Tibial nerve (tissue), 4 donors: ENCODE measurements at regions not wholly inside any gene's neighbourhood (a gene's known extent, or its start where the extent isn't known, plus 50 kb on each side); places are given as distances from the start of the nearest gene placed in this dataset.

Experiments used
- DNase-seq, 2 donors: peaks; one replicate each; pipeline ENCODE4 v3.0.0-alpha.2; 2019; ENCODE audit warnings: low spot score in 2 of 2
- H3K27ac ChIP-seq, 4 donors: fragments of 200-600 bp; sonication (generic) in 3 of 4; one replicate each; pipeline ENCODE4 v1.5.1; 2017 to 2019; ENCODE audit warnings: mild to moderate bottlenecking in 1 of 4
- H3K27me3 ChIP-seq, 2 donors: fragments of 200-600 bp; sonication (generic) in 1 of 2; one replicate each; pipeline versions ENCODE4 v1.5.1 to v1.6.0; 2017 to 2019
- H3K36me3 ChIP-seq, 3 donors: fragments of 200-600 bp; sonication (generic); one replicate each; pipeline ENCODE4 v1.5.1; 2018 to 2019
- H3K4me1 ChIP-seq, 4 donors: fragments of 200-600 bp; sonication (generic) in 3 of 4; one replicate each; pipeline ENCODE4 v1.5.1; 2017 to 2019
- H3K4me3 ChIP-seq, 4 donors: fragments of 200-600 bp; sonication (generic) in 3 of 4; one replicate each; pipeline ENCODE4 v1.5.1; 2017 to 2019; ENCODE audit warnings: mild to moderate bottlenecking in 1 of 4, moderate library complexity in 1 of 4
- H3K9me3 ChIP-seq, 4 donors: fragments of 200-600 bp; sonication (generic) in 3 of 4; one replicate each; pipeline ENCODE4 v1.5.1; 2017 to 2019
- EP300 ChIP-seq, 2 donors: sonication (generic); formaldehyde crosslinking; IDR thresholded peaks; one replicate each; pipeline ENCODE4 v1.6.1; 2017; ENCODE audit warnings: antibody characterized with exemption in 2 of 2, mild to moderate bottlenecking in 1 of 2
- POLR2A ChIP-seq, 2 donors: fragments of 450-650 bp; IDR thresholded peaks; one replicate each; pipeline ENCODE4 v1.6.1; 2017; ENCODE audit warnings: antibody characterized with exemption in 2 of 2, mild to moderate bottlenecking in 2 of 2, moderate library complexity in 2 of 2
- WGBS, 2 donors: methylation state at CpG; one replicate each; pipeline ENCODE4 v1.1.5; 2018; 5-methylcytosine and 5-hydroxymethylcytosine counted together
- TF ChIP-seq, protein P1 (sequence below), 5 experiments: fragments of 200-600 bp in 3 of 5; fragments of 450-650 bp in 2 of 5; sonication (generic) in 3 of 5; IDR thresholded peaks; one replicate each; pipeline ENCODE4 v1.5.1; 2016 to 2019; ENCODE audit warnings: antibody characterized with exemption in 5 of 5, mild to moderate bottlenecking in 3 of 5, moderate library complexity in 2 of 5

DNA sequence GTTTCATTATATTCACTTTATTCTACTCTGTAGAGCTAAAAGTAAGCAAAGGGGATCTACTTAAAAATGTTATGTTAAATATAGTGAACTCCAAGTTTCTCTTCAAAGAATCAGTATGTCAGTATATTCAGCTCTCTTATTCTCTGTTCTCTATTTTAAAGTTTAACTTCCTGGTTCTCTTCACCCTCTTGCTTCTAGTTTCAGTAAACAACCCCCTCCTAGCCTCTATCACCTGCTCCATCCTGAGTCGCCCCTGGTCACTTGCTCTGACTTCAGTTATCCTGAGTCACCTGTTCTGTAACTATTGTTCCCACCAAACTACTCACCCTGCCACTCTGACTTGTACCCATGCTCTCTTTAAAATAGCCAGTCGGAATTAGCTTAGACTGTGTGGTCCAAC, 180.9 kb upstream of the AADAT start:
- no peaks in the 10 kb centered on the region for H3K4me1 ChIP-seq
- no peaks in the 10 kb centered on the region for H3K27me3 ChIP-seq
- WGBS, 2 donors: 78 to 90% methylated on average over 2 of the region's 2 CpGs
- H3K27ac ChIP-seq: no peak overlapping the region
- no peak overlapping the region for H3K4me3 ChIP-seq
- peaks cover 0 to 2% (median 0%) of the 10 kb centered on the region in 4 donors for H3K9me3 ChIP-seq
- DNase-seq: no peak
- no peaks in the 10 kb centered on the region for H3K36me3 ChIP-seq
- TF ChIP-seq, protein P1, sequence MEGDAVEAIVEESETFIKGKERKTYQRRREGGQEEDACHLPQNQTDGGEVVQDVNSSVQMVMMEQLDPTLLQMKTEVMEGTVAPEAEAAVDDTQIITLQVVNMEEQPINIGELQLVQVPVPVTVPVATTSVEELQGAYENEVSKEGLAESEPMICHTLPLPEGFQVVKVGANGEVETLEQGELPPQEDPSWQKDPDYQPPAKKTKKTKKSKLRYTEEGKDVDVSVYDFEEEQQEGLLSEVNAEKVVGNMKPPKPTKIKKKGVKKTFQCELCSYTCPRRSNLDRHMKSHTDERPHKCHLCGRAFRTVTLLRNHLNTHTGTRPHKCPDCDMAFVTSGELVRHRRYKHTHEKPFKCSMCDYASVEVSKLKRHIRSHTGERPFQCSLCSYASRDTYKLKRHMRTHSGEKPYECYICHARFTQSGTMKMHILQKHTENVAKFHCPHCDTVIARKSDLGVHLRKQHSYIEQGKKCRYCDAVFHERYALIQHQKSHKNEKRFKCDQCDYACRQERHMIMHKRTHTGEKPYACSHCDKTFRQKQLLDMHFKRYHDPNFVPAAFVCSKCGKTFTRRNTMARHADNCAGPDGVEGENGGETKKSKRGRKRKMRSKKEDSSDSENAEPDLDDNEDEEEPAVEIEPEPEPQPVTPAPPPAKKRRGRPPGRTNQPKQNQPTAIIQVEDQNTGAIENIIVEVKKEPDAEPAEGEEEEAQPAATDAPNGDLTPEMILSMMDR (IDR thresholded peaks at IDR 0.05): no peak
- TF ChIP-seq POLR2A (IDR thresholded peaks at IDR 0.05) (no peak), EP300 (IDR thresholded peaks at IDR 0.05) (no peak)

GRCh38 chr4:170269950-170270349, 180.2 kb upstream of the AADAT start:
- H3K27ac ChIP-seq: no peak overlapping the region
- TF ChIP-seq, protein P1 (IDR thresholded peaks at IDR 0.05): no peak
- no peak for TF ChIP-seq EP300 (IDR thresholded peaks at IDR 0.05)
- no peak for TF ChIP-seq POLR2A (IDR thresholded peaks at IDR 0.05)
- no peaks in the 10 kb centered on the region for H3K4me1 ChIP-seq
- H3K27me3 ChIP-seq: no peaks in the 10 kb centered on the region
- WGBS, 2 donors: 93 to 95% methylated on average over 2 of the region's 2 CpGs
- H3K4me3 ChIP-seq: no peak overlapping the region
- H3K36me3 ChIP-seq: no peaks in the 10 kb centered on the region
- no peak for DNase-seq
- H3K9me3 ChIP-seq: peaks cover 0 to 2% (median 0%) of the 10 kb centered on the region in 4 donors

DNA sequence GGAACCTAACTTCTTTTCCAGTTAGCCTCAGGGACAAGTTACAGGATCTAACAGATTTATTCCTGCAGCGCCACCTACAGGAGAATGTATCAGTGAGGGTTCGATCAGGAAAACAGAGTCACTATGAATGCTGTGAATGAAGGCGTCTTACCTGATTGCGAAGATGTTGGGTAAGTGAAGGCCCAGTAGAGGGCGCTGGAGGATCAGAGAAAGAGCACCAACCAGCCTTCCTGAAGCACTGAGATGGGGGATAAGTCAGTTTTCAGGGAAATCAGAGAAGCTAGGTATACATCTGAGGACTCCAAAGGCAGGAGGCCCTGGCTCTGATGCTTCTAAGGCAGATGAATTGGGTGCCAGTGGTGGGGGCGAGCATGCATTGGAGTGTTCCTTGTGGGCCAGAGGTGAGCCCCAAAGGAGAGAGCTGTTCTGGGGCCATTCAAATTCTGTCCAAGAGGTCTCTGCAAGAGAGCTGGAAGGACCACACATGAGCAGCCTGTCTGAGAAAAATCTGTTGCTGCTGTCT, 169.9 kb upstream of the AADAT start:
- Histone ChIP-seq H3K27me3 (no peaks in the 10 kb centered on the region), H3K9me3 (no peaks in the 10 kb centered on the region), H3K4me3 (no peak overlapping the region), H3K36me3 (no peaks in the 10 kb centered on the region), H3K27ac (no peak overlapping the region), H3K4me1 (no peaks in the 10 kb centered on the region)
- TF ChIP-seq, protein P1 (IDR thresholded peaks at IDR 0.05): peak; percentile 32 to 59 (median 55)
- TF ChIP-seq POLR2A (IDR thresholded peaks at IDR 0.05) (no peak), EP300 (IDR thresholded peaks at IDR 0.05) (no peak)
- 15 to 17% methylated on average over 6 of the region's 6 CpGs for WGBS, 2 donors
- DNase-seq: peak; percentile 18 to 69

DNA sequence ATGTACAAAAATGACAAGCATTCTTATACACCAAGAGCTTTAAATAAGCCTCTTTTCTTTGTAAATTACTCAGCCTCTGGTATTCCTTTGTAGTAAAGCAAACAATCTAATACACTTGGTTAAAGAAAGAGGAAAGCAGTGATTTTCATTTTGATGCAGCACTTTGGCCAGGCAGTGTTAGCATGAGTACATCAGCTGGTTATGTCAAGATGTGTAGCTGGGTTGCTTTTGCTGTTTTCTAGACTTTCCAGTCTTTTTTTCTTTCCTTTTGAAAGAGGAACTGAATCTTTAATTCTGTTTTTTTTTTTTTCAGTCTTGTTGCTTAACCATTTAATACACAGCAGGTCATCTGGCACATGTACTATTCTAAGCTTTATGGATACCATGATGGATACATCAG, 167.1 kb upstream of the AADAT start:
- Histone ChIP-seq H3K27ac (no peak overlapping the region), H3K36me3 (no peaks in the 10 kb centered on the region), H3K4me3 (no peak overlapping the region), H3K27me3 (no peaks in the 10 kb centered on the region), H3K9me3 (no peaks in the 10 kb centered on the region), H3K4me1 (no peaks in the 10 kb centered on the region)
- no peak for DNase-seq
- TF ChIP-seq POLR2A (IDR thresholded peaks at IDR 0.05): no peak
- no peak for TF ChIP-seq EP300 (IDR thresholded peaks at IDR 0.05)
- TF ChIP-seq, protein P1 (IDR thresholded peaks at IDR 0.05): no peak

- WGBS, 2 donors: 90 to 95% methylated on average over 3 of the region's 3 CpGs
Observed at GRCh38 chr4:170248576-170248975, 158.8 kb upstream of the AADAT start.

More at GRCh38 chr4:170248576-170248975, 158.8 kb upstream of the AADAT start:
- H3K36me3 ChIP-seq: no peaks in the 10 kb centered on the region
- H3K4me1 ChIP-seq: no peaks in the 10 kb centered on the region
- H3K27me3 ChIP-seq: no peaks in the 10 kb centered on the region
- no peak for DNase-seq
- H3K9me3 ChIP-seq: no peaks in the 10 kb centered on the region
- H3K27ac ChIP-seq: no peak overlapping the region
- H3K4me3 ChIP-seq: no peak overlapping the region
- no peak for TF ChIP-seq EP300 (IDR thresholded peaks at IDR 0.05)
- TF ChIP-seq POLR2A (IDR thresholded peaks at IDR 0.05): no peak
- TF ChIP-seq, protein P1 (IDR thresholded peaks at IDR 0.05): no peak
